Spleen (tissue), 11 donors: ENCODE measurements at regions not wholly inside any gene's neighbourhood (a gene's known extent, or its start where the extent isn't known, plus 50 kb on each side); places are given as distances from the start of the nearest gene placed in this dataset.

Experiments used
- DNase-seq: peaks from one replicate; pipeline ENCODE4 v3.0.0-alpha.2; 2020
- H3K27ac ChIP-seq, 8 donors: fragments of 200-600 bp; sonication (generic) in 7 of 8; 1 replicate in 4 of 8; 2 replicates in 4 of 8; pipeline versions ENCODE4 v1.5.0 to v1.8.0; 2016 to 2021; ENCODE audit warnings: inconsistent platforms in 4 of 8, mild to moderate bottlenecking in 4 of 8, moderate library complexity in 1 of 8
- H3K27me3 ChIP-seq, 7 donors: fragments of 200-600 bp; sonication (generic) in 6 of 7; replicated peaks in 1 of 7; 1 replicate in 4 of 7; 2 replicates in 3 of 7; pipeline versions ENCODE4 v1.5.0 to v1.8.0; 2016 to 2021; ENCODE audit warnings: inconsistent platforms in 3 of 7, mild to moderate bottlenecking in 1 of 7
- H3K36me3 ChIP-seq, 6 donors: fragments of 200-600 bp; sonication (generic) in 5 of 6; 1 replicate in 4 of 6; 2 replicates in 2 of 6; pipeline versions ENCODE4 v1.5.0 to v1.8.0; 2016 to 2021; ENCODE audit warnings: inconsistent platforms in 2 of 6
- H3K4me1 ChIP-seq, 6 donors: fragments of 200-600 bp; sonication (generic) in 5 of 6; 1 replicate in 3 of 6; 2 replicates in 3 of 6; pipeline versions ENCODE4 v1.5.0 to v1.8.0; 2016 to 2021; ENCODE audit warnings: inconsistent platforms in 3 of 6
- H3K4me3 ChIP-seq, 8 donors: fragments of 200-600 bp; sonication (generic) in 7 of 8; 1 replicate in 4 of 8; 2 replicates in 4 of 8; pipeline versions ENCODE4 v1.5.0 to v1.8.0; 2016 to 2021; ENCODE audit warnings: inconsistent platforms in 4 of 8, mild to moderate bottlenecking in 4 of 8, moderate library complexity in 2 of 8
- H3K9me3 ChIP-seq, 8 donors: fragments of 200-600 bp; sonication (generic) in 7 of 8; 1 replicate in 4 of 8; 2 replicates in 4 of 8; pipeline versions ENCODE4 v1.5.0 to v1.8.0; 2016 to 2021; ENCODE audit warnings: inconsistent platforms in 4 of 8
- CTCF ChIP-seq, 11 experiments: fragments of 200-600 bp in 7 of 11; fragments of 450-650 bp in 4 of 11; sonication (generic) in 4 of 11; IDR thresholded peaks in 8 of 11; conservative IDR thresholded peaks in 3 of 11; 1 replicate in 7 of 11; 2 replicates in 4 of 11; pipeline versions ENCODE4 v1.4.0 to v1.8.0; 2016 to 2021; ENCODE audit warnings: antibody characterized with exemption in 11 of 11, inconsistent platforms in 4 of 11, mild to moderate bottlenecking in 1 of 11
- POLR2A ChIP-seq, 3 donors: fragments of 450-650 bp; IDR thresholded peaks; one replicate each; pipeline ENCODE4 v1.5.1; 2017; ENCODE audit warnings: antibody characterized with exemption in 3 of 3, mild to moderate bottlenecking in 1 of 3
- POLR2AphosphoS5 ChIP-seq, 3 donors: sonication (generic); formaldehyde crosslinking; IDR thresholded peaks; one replicate each; pipeline ENCODE4 v1.5.1; 2017; ENCODE audit warnings: antibody characterized with exemption in 3 of 3
- WGBS, 5 donors: extraction: QIAGEN DNeasy Blood & Tissue Kit in 3 of 5; methylation state at CpG; one replicate each; pipeline versions ENCODE4 v1.1.5 to v1.1.7; 2013 to 2018; 5-methylcytosine and 5-hydroxymethylcytosine counted together
- intact Hi-C: fragments of 100-400 bp; cut with DNase I; formaldehyde crosslinking; loops from one replicate; pipeline ENCODE4 v1.15.0; 2023; ENCODE audit warnings: low total_unique reads
- donor health status: healthy with polysubstance abuse.
- donor health status: DM: no; HTN: no; CAD: no; lungs with moderate emphysema.
- donor health status: DM: no; HTN: no; CAD: no.
- donor health status: Bipolar disorder and iron deficiency.
- donor health status: healthy.
- donor health status: DM: no; HTN: no; CAD: no.
- donor health status: DM: yes; HTN: yes; CAD: no.

GRCh38 chr11:8777907-8778767, 95.5 kb downstream of the RPL27A start:
- WGBS, 5 donors: 68 to 73% (median 70%) methylated on average over 8 of the region's 8 CpGs
- no peak overlapping the region for H3K4me3 ChIP-seq
- TF ChIP-seq CTCF (IDR thresholded peaks at IDR 0.05 in 8 of 11, conservative IDR thresholded peaks at IDR 0.05 in 3 of 11) (no peak), POLR2A (IDR thresholded peaks at IDR 0.05) (no peak), POLR2AphosphoS5 (IDR thresholded peaks at IDR 0.05) (peak in 1 of 3 donors; percentile 37)
- H3K27ac ChIP-seq: peak overlapping the region in 7 of 8 donors; percentile 7 to 81 (median 45)
- no peaks in the 10 kb centered on the region for H3K36me3 ChIP-seq
- intact Hi-C loops: no loop called here
- DNase-seq: no peak
- H3K4me1 ChIP-seq: peaks cover 16 to 81% (median 39%) of the 10 kb centered on the region in 6 donors
- H3K27me3 ChIP-seq: no peaks in the 10 kb centered on the region
- no peaks in the 10 kb centered on the region for H3K9me3 ChIP-seq

GRCh38 chr11:8779107-8779506, 96.5 kb downstream of the RPL27A start:
- H3K27ac ChIP-seq: peak overlapping the region in 4 of 8 donors; percentile 29 to 81 (median 80)
- H3K27me3 ChIP-seq: no peaks in the 10 kb centered on the region
- H3K4me3 ChIP-seq: no peak overlapping the region
- 52 to 64% (median 55%) methylated on average over 4 of the region's 4 CpGs for WGBS, 5 donors
- no peak for DNase-seq
- TF ChIP-seq CTCF (IDR thresholded peaks at IDR 0.05 in 8 of 11, conservative IDR thresholded peaks at IDR 0.05 in 3 of 11) (no peak), POLR2A (IDR thresholded peaks at IDR 0.05) (no peak), POLR2AphosphoS5 (IDR thresholded peaks at IDR 0.05) (no peak)
- H3K36me3 ChIP-seq: no peaks in the 10 kb centered on the region
- peaks cover 12 to 71% (median 32%) of the 10 kb centered on the region in 6 donors for H3K4me1 ChIP-seq
- intact Hi-C loops: no loop called here
- H3K9me3 ChIP-seq: no peaks in the 10 kb centered on the region

GRCh38 chr11:8779732-8780131, 97.1 kb downstream of the RPL27A start:
- peak overlapping the region in 3 of 8 donors; percentile 26 to 81 (median 79) for H3K27ac ChIP-seq
- intact Hi-C loops: no loop called here
- TF ChIP-seq POLR2AphosphoS5 (IDR thresholded peaks at IDR 0.05): no peak
- no peak for TF ChIP-seq POLR2A (IDR thresholded peaks at IDR 0.05)
- TF ChIP-seq CTCF (IDR thresholded peaks at IDR 0.05 in 8 of 11, conservative IDR thresholded peaks at IDR 0.05 in 3 of 11): no peak
- H3K4me1 ChIP-seq: peaks cover 6 to 65% (median 26%) of the 10 kb centered on the region in 6 donors
- no peak overlapping the region for H3K4me3 ChIP-seq
- H3K9me3 ChIP-seq: no peaks in the 10 kb centered on the region
- no peak for DNase-seq
- no peaks in the 10 kb centered on the region for H3K36me3 ChIP-seq
- H3K27me3 ChIP-seq: no peaks in the 10 kb centered on the region
- 72 to 85% (median 77%) methylated on average over 10 of the region's 10 CpGs for WGBS, 5 donors

- H3K27ac ChIP-seq: no peak overlapping the region
- no peak overlapping the region for H3K4me3 ChIP-seq
- intact Hi-C loops: no loop called here
- no peaks in the 10 kb centered on the region for H3K36me3 ChIP-seq
- DNase-seq: no peak
- no peaks in the 10 kb centered on the region for H3K27me3 ChIP-seq
- 74 to 80% (median 77%) methylated on average over 6 of the region's 6 CpGs for WGBS, 5 donors
- TF ChIP-seq CTCF (IDR thresholded peaks at IDR 0.05 in 8 of 11, conservative IDR thresholded peaks at IDR 0.05 in 3 of 11) (no peak), POLR2A (IDR thresholded peaks at IDR 0.05) (no peak), POLR2AphosphoS5 (IDR thresholded peaks at IDR 0.05) (no peak)
- H3K9me3 ChIP-seq: no peaks in the 10 kb centered on the region
- H3K4me1 ChIP-seq: peaks cover 0 to 44% (median 14%) of the 10 kb centered on the region in 6 donors
Observed at GRCh38 chr11:8784954-8785353, 102.4 kb downstream of the RPL27A start.
